DMS53 treated with DMSO at 0.1 percent for 48 hours (cell line): ENCODE measurements at regions not wholly inside any gene's neighbourhood (a gene's known extent, or its start where the extent isn't known, plus 50 kb on each side); places are given as distances from the start of the nearest gene placed in this dataset.

Source experiments
- DNase-seq: peaks from one replicate; lab custom pipeline; 2025; ENCODE audit not compliant: unreplicated experiment; lab: John Stamatoyannopoulos, UW

DNA sequence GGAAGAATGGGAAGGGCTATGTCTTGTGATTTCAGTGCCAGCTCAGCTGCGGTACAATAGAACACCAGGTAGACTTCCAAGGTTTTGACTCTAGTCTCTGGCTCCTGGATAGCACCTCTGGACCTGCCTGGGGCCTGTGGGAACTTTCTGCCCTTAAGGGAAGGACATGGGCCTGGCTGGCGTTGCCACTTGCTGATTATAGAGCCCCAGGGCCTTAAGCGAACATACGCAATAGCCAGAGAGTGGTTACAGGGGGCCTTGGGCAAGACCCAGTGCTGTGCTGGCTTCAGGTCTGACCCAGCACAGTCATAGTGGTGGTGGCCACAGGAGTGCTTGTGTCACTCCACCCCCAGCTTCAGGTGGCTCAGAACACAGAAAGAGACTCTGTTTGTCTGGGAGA is 131.1 kb upstream of the COL21A1 start:
- no peak for DNase-seq

DNA sequence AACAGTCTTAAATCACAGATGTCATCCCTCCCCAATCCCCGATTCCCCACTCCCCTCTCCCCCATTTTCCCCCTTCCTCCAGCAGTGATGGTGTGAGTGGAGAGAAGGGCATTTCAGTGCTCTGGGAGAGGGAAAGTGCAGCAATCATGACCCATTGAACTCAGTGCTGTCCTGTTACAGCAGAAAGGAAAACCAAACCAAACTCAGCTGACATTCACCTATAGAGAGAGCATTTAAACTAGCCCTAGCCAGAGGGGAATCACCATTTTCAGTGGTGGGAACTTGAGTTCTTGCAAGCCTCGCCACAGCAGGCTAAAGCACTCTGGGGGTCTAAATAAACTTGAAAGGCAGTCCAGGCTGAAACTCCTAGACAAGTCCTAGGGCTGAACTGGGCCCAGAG is 129.9 kb upstream of the COL21A1 start:
- no peak for DNase-seq

DNA sequence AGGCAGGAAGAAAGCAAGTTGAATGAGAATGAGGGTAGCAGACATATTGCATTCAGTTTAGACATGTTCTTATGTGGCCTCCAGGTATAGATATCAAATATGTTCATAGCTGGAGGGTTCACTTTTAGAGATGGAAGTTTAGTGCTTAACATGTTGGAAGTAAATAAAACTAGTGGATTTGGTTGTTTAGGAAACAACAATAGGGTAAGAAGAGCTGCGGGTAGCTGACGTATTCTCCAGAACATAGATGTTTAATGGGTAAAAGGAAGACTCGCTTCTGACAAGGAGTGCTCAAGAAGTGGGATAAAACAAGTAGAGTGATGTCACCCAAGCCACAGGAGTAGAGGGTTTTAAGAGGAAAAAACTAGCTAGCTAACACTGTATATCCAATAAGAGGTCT is 128.4 kb upstream of the COL21A1 start:
- DNase-seq = no peak

DNA sequence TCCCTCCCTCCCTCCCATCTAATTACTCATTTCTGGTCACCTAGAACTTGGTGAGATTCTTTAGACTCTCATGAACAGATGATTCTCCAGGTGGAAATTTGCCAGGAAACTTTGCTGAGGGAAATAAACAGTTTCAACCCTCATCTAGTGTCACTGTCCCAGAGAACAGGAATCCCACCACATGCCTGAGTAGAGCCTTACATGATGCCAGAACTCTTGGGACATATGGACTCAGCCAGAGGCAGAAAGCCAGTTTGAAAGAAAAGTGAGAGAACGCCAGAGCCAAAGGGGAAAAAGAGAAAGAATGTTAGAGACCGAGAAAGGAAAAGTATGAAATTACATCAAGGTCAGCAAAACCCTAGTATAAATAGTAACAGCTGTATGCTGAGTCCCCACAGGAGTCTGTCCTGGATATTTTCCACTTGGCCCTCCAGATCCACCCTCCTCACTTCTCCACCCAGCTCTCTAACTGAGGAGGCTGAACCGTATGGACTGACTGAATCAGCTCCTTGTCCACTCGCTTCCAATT is 127.5 kb upstream of the COL21A1 start:
- DNase-seq = no peak

DNA sequence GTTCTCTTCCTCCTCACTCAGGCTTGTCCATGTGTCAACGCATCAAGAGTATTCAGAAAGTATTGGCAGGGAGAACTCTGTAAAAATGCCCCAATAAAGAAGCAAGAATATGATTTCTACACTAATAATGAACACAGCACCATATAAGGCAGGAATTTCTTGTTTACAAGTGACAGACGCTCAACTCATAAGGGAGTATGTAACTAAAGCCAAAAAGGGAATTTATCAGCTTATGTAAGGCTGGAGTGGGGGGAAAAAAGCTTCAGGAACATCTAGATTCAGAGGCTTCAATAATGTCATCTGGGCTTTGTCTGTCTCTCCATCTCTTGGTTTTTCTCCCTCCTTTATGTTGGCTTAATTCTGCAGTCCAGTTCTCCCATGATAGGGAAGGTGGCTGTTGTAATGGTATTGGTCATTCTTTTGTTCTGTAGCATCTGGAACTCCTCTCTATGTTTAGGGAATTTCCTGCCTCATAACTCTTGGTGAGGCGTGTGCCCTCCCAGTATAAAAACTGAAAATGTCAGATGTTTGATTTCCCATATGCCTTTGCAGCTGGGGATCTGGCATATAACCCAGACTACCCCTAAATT is 125.1 kb upstream of the COL21A1 start:
- DNase-seq = no peak

DNA sequence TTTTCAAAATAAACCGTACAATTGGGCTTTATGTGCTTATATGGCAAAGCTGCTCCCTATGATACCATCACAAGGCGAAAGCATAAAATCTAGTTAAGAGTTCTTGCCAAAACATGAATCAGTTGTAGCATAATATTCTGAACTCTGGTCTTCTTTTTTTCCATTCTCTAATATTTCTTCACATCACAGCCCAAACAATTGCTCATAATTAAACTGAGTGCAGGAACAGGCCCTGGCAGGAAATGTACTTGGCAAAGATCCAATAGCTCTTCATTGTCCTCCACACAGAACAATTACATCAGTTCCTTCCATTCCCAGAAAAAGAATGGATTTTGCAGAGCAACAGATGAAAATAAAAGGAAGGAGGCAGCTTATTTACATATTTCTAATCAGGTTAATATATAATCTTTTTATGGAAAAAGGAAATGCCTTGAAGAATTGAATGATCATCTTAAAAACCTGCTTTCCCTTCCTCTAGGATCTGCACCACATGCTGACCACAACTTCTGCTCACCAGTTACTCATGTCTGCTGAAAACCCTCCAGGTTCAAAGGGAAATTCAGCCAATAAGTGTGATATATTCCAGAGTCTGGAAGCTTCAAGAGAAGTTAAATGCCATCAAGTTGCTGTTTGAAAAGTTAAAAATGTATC is 123.3 kb upstream of the COL21A1 start:
- peak; percentile 80 for DNase-seq

DNA sequence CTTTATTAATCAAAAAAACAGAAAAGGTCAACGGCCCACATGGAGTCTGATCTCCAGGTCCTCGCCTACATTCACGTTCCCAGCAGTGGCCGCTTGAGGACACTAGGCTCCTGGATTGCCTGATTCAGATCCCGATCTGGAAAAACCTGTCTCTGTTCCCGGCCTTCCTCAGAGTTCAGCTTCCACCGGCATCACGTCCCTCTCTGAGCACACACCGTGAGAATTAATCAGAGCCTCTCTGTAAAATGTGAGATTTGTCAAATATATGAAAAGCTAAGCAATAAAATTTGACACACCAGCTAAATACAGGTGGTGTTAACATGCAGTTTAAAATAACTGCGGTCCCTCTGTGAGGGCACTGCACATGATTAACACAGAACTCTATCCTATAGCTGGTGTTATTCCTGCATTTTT is 122.8 kb upstream of the COL21A1 start:
- peak; percentile 85 for DNase-seq

DNA sequence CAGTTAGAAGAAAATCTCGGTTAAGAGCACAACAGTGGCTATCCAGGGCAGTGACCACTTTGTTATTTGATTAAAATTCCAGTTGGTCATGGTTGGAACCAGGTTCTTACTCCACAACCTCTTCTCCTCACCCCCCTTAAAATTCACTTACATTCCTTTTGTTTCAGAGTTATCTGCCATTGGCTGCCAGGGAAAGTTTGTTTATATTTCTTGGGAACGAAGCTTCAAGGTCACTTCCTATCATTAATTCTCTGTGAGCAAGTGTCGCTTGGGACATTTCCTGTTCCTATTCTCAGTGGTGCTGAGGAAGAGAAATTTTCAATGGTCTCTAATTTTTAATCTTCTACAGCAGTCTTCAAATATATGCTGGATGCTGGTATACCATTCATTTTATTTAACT is 121.1 kb upstream of the COL21A1 start:
- DNase-seq = no peak

DNA sequence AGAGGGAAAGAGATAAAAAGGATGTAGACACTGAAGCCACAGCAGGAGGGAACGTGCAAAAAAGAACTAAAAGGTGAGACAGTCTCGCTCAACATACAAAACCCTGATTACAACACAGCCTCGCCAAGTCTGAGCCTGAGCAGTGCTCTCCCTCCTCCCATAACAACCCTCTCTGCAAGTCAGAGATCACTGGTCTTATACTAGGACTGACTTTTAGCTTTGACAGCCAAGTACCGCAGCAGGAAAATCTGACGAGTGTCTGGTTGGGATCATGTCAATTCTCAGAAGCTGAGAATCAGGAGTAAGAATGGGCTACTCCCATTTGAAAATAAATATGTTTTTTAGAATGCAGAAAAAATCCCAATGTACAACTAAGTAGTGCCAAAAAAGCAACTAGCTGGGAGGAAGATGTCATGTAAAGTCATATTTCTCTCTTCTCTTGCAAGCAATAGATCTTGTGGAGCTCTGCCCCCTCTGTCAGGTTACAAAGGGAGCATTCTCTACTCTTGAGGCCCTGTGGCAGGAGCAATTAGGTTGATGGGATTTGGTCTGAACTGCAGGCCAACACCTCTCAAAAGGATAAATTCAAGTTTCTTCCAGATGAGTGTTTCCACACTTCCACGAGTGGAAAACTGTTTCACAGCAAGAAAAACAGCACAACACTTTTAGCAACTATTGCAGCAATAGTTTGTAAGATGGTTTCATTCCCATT is 118.9 kb upstream of the COL21A1 start:
- DNase-seq = no peak

DNA sequence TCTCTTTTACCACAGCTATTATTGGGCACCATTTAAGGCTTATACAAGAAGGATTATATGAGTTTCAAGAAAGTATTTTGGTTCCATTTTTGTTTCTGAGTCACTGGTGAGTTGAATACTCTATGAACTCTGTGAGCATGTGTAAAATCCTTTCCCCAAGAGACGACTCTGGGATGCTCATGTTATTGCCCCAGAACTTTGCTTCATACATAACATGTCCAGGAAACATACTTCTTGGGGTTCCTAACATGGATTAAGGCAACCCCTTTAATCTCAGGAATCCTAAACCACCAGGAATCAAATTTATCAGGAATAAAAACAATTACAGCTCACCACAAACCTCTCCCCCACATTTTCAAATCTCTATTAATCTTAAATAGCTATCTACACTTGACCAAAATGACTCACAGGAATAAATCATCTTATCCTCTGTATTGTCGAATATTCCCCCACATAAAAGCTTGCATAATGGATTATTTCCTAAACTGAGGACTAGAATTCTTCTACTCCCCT is 117.5 kb upstream of the COL21A1 start:
- no peak for DNase-seq

DNA sequence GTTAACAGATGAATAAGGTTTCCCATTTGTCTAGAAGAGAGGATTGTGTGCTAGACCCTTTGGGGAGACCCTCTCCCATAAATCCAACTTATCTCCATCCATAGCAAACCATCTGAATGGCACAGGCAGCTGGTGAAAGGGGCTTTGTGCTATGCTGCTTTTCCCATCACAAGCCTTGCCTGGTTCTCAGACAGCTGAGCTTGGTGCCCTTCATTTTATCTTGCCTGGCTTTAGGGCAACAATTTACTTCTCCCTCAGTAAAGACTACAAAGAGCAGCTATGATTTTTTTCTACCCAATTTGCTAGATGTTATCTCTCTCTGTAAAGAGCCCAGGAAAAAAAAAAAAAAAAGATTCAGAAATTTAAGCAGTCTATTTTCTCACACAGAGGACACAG is 117.0 kb upstream of the COL21A1 start:
- no peak for DNase-seq

DNA sequence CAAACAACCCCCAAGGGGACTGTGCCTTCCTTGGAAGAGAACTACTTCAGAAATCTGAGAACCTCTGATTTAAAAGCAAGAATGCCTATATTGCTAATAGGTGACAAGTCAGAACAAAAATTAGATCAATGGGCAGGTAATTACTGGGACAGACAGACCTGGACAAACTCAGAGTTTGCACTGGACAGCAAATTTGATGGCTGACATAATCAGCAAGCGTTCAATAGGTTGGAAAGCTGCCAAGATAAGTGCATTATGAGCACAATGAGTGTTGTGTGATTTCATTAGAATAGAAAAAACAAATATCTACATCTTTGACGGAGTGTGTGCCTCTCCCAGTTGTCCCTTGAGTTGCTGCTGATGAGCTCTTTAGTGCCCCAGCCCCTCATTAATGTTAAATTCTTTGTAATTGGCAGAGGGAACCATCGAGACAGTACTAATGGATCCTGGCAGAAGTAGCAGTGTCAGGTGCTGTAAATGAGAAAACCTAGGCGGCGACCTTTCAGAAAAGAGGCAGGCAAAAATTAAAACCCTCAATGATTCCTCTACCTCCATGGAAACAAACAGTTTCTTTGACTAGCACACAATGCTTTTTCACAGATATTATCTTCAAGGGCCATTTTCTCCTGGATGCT is 116.5 kb upstream of the COL21A1 start:
- no peak for DNase-seq

DNA sequence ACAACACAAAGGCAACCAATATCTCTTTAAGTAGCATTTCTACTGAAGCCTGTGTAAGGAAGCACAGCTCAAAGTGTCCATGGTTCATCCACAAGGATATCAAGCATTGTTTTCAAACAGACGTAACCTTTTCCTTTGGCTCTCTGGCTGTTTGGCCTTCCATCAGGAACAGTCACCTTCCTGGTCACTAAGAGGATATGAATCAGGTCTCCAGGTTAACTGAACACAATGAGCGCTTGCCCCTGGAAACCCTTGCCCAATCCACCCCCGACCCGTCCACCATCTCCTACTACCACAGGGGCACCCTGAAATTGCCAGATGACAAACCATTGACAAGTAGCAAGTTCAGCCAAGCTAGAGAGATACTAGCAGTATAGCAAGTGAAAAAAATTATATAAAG is 114.4 kb upstream of the COL21A1 start:
- DNase-seq = no peak

DNA sequence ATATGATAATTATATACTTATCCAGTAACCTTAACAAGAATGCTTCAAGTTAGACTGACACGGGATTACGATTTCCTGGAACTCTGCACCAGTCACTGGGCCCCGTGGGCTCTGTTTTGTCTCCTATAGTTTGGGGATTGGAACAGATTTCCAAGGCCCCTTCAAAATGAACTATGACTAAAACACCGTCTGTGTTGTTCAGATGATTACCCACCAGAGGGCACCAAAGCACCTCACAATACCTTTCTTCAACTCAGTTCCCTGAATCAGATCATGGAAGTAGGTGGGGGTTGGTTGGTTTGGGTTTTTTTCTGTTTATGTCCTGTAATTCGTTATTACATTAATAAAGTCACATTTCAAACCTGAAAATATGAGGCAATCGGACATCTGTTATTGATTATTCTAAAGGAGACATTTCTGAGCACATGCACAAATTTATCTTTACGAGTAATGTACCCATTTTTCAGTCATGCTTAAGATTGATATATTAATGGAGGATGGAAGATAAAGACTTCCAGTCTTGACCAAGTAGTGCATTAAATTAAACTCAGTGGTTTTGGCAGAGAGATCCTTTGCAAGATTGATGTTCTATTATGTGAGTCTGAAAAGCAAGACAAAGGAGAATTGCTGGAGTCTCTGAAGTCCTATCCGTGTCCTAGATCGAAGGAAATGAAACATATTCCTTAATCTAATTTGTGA is 112.0 kb upstream of the COL21A1 start:
- DNase-seq = peak; percentile 79

DNA sequence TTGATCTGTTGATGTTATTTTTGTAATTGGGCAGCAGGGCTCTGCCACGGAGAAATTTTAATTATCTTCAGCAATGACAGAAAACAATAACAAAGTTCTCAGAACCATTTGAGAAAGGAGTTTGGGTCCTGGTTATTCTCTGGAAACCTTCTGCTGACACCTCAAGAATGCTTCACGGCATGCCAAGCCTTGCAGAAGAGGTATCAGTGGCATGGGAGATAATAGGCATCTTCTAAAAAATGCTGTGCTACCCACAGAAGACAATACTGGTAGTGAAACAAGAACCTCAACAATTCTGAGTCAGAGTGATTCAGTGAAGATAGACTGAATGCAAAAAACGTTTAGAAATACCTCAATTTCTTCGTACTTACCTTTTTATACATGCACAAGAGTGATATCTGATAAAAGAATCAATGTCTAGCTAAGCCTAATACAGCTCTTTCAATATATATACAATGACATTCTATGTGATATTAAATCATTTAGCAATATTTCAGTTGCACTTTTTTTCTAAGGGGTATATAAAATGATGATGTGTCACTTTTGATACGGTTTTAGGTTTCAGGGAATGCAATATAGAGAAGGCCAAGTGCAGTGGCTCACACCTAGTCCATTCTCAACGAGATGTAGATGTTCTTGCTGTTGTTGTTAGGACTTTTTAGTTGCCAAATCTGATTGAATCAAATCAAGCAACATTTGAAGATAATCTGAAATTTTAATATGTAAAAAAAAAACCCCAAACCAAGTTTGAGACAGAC is 110.4 kb upstream of the COL21A1 start:
- DNase-seq = no peak

DNA sequence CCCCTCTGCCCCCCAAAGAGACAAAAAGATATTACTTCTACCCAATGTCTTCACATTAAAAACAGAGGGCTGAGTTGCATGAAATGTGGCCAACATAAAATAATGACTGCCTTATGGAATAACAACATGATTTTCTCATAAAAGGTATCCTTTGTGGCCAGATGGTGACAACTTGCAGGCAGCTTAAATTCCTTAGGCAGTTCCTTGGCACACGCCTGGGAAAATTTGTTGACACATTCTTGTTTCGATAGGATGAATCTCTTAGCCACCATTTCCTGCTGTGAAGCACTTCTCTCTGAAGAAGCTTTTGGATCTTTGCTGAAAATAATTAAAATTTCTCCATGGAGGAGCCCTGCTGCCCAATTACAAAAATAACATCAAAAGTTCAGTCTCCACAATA is 109.0 kb upstream of the COL21A1 start:
- no peak for DNase-seq

DNA sequence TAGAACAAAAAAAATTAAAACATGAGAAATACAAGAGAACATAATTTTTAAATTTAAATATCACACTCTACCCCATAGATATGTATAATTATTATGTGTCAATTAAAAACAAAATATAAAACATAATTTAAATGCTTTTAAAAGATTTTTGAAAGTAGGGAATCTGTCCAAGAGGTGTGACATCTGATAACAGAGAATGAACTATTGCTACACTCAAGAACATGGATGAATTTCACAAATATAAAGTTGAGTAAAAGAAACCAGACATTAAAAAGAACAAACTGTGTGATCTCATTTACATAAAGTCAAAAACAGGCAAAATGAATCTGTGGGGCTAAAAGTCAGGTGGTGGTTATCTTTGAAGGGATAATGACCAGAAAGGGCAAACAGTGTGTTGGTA is 106.5 kb upstream of the COL21A1 start:
- DNase-seq = no peak

DNA sequence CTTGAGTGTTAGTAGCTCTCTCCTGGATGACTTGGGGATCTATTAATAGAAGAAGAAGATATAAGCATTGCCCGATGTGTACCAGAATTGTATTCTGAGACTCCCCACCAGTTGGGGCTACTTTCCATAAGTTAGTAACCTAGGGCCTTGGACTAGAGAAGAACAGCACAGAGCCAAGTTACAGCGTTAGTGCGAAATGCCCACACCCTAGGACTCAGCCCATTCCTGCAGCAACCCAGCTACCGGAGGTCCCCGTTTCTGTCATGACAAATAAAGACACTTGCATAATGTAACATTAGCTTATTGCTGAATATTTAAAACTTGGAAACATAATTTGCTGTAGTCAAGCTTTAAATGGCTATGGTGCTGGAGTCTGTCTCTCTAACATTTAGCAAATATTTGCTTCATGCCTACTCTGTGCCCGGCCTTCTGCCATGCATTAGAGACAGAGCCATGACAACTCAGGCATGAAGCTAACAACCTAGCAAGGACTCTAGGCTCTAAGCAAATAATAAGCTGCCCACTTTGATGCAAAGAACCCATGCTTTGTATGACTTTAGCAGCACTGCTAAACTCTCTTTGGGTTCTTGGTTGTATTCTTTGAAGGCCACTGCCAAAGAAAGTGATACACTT is 103.4 kb upstream of the COL21A1 start:
- DNase-seq = peak; percentile 48

DNA sequence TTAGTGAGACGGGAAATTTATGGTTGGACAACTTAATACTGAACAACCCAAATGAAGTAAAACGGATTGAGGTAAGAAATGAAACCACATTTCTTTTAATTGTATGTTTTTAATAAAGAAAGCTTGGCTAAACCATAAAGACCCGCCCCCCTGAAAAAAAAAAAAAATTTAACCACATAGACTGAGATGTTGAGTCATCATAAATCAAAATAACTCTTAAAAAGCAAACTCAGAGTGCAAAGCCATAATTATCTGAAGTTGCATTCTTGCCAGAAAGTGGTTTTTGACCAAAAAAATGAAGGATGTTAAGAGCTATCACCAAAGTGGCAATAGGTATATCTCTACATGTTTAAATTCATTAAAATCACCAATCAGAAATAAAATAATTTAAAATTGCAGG is 101.8 kb upstream of the COL21A1 start:
- no peak for DNase-seq

DNA sequence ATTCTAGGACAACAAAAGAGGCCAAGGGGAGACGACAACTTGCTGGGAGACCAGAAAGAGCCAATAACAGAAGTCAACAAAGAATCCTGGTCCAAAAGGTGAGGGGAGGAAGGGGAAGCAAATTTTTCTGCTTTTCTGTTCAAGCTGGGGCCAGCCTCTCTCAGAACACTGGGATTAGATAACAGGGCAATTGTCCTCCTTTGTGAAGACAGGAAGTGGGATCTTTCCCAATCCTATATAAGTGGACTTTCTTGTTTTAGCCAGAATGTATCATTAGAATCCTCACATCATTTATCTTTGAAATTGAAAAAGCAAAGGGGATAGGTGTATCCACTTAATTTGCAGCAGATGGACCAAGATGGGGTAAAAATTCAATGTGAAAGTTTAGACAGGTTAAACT is 101.2 kb upstream of the COL21A1 start:
- DNase-seq = peak; percentile 43
